HEK293T (cell line): ENCODE measurements at regions not wholly inside any gene's neighbourhood (a gene's known extent, or its start where the extent isn't known, plus 50 kb on each side); places are given as distances from the start of the nearest gene placed in this dataset.

Experiments used
- BHLHE40 ChIP-seq: fragments of 450-650 bp; IDR thresholded peaks from 2 replicates; pipeline ENCODE4 v1.6.1; 2016; ENCODE audit warnings: mild to moderate bottlenecking, moderate library complexity, borderline replicate concordance
- ELF4 ChIP-seq: fragments of 450-650 bp; IDR thresholded peaks from 2 replicates; pipeline ENCODE4 v1.6.1; 2017; ENCODE audit warnings: antibody characterized with exemption
- FOXA1 ChIP-seq: fragments of 450-650 bp; IDR thresholded peaks from 2 replicates; pipeline ENCODE4 v1.6.1; 2016; ENCODE audit warnings: mild to moderate bottlenecking
- FOXK2 ChIP-seq: fragments of 450-650 bp; IDR thresholded peaks from 2 replicates; pipeline ENCODE4 v1.6.1; 2016; ENCODE audit warnings: mild to moderate bottlenecking
- FOXM1 ChIP-seq: fragments of 450-650 bp; IDR thresholded peaks from 2 replicates; pipeline ENCODE4 v1.6.1; 2017; ENCODE audit warnings: mild to moderate bottlenecking, borderline replicate concordance
- HDGF ChIP-seq: fragments of 450-650 bp; IDR thresholded peaks from 2 replicates; pipeline ENCODE4 v1.6.1; 2017; ENCODE audit warnings: antibody characterized with exemption, borderline replicate concordance
- L3MBTL2 ChIP-seq: fragments of 450-650 bp; conservative IDR thresholded peaks from 2 replicates; pipeline ENCODE4 v1.6.1; 2016; ENCODE audit warnings: mild to moderate bottlenecking
- LEF1 ChIP-seq: fragments of 450-650 bp; IDR thresholded peaks from 2 replicates; pipeline ENCODE4 v1.6.1; 2017; ENCODE audit warnings: mild to moderate bottlenecking, borderline replicate concordance
- SP1 ChIP-seq: fragments of 450-650 bp; IDR thresholded peaks from 2 replicates; pipeline ENCODE4 v1.6.1; 2017
- SUZ12 ChIP-seq: fragments of 450-650 bp; IDR thresholded peaks from 2 replicates; pipeline ENCODE4 v1.6.1; 2016; ENCODE audit warnings: mild to moderate bottlenecking
- TARDBP ChIP-seq: fragments of 450-650 bp; IDR thresholded peaks from 2 replicates; pipeline ENCODE4 v1.6.1; 2016
- TF ChIP-seq, protein P1 (sequence below): fragments of 450-650 bp; IDR thresholded peaks from 2 replicates; pipeline ENCODE4 v1.6.1; 2016

DNA sequence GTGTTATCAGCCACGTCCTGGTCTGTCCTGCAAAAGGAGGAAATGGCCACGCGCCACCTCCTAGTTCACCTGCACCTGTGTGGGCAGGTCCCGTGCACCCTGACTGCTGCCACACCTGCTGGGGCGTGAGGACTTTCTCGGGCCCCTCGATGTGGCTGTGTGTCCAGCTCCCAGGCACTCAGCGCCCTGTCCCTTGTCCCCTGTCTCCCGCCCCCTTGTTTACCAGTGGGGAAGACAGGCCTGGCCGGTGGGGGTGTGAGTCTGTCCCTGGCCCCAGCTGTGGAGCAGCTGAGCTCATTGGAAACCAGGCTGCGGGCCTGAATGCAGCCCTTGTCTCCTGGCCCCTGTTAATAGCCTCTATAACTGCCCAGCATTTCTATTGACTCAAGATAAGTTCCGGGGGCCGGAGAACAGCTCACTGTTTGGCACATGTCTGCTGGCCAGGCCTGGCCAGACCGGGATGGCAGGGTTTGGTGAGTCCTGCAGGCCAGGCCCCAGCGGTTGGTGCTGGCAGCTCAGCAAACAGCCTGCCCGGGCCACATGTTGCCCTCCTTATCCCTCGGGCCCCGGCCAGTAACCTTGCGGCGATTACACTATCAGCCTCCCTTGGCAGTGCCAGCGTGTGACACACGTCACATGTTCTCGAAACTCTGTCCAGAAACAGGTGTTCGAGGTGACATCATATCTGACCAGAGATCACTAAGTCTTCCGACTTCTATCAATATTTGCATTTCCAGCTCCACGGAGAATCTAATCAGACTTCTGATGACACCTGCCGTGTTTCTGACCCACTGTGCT, 52.1 kb downstream of the FOXL3 start:
- TF ChIP-seq ELF4 (no peak), TARDBP (no peak), SUZ12 (no peak), L3MBTL2 (no peak), BHLHE40 (no peak), SP1 (no peak), FOXM1 (no peak), FOXA1 (no peak), HDGF (no peak), LEF1 (no peak), FOXK2 (no peak)
- TF ChIP-seq, protein P1, sequence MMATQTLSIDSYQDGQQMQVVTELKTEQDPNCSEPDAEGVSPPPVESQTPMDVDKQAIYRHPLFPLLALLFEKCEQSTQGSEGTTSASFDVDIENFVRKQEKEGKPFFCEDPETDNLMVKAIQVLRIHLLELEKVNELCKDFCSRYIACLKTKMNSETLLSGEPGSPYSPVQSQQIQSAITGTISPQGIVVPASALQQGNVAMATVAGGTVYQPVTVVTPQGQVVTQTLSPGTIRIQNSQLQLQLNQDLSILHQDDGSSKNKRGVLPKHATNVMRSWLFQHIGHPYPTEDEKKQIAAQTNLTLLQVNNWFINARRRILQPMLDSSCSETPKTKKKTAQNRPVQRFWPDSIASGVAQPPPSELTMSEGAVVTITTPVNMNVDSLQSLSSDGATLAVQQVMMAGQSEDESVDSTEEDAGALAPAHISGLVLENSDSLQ: no peak
